Naive thymus-derived CD8-positive, alpha-beta T cell (primary cell): ENCODE measurements at regions not wholly inside any gene's neighbourhood (a gene's known extent, or its start where the extent isn't known, plus 50 kb on each side); places are given as distances from the start of the nearest gene placed in this dataset.

ENCODE experiments used
- ATAC-seq, 2 donors: fragments of 150-1000 bp; cut with Tn5 transposase in 1 of 2; sonication (Bioruptor Pico), chemical (Tn5 transposase) in 1 of 2; 1 replicate in 1 of 2; 2 replicates in 1 of 2; pipeline ENCODE4 v1.10.0; 2021; ENCODE audit warnings: mild to moderate bottlenecking in 2 of 2, moderate library complexity in 2 of 2
- POLR2A ChIA-PET: fragments of 350-600 bp; sonication (Branson Sonifier 250); formaldehyde crosslinking; loops from one replicate; lab custom pipeline; 2021; ENCODE audit warnings: antibody characterized with exemption; lab: Charles Lee
- DNase-seq, 10 donors: peaks; one replicate each; pipeline versions ENCODE4 v3.0.0 to v3.0.0-alpha.2; 2020 to 2022
- H3K27ac Mint-ChIP-seq, 10 donors: one replicate each; pipeline ENCODE4 v1.8.0; 2020 to 2022; ENCODE audit warnings: mild to moderate bottlenecking in 10 of 10, mixed read lengths in 10 of 10, moderate library complexity in 4 of 10, inconsistent platforms in 1 of 10
- H3K27me3 Mint-ChIP-seq, 5 donors: one replicate each; pipeline ENCODE4 v1.8.0; 2021 to 2022; ENCODE audit warnings: mixed read lengths in 5 of 5
- H3K36me3 Mint-ChIP-seq, 3 donors: one replicate each; pipeline ENCODE4 v1.8.0; 2020 to 2022; ENCODE audit warnings: mixed read lengths in 3 of 3, mild to moderate bottlenecking in 2 of 3, inconsistent platforms in 1 of 3
- H3K4me1 Mint-ChIP-seq, 4 donors: one replicate each; pipeline ENCODE4 v1.8.0; 2021 to 2022; ENCODE audit warnings: mixed read lengths in 4 of 4
- H3K4me3 Mint-ChIP-seq, 10 donors: one replicate each; pipeline ENCODE4 v1.8.0; 2020 to 2022; ENCODE audit warnings: mild to moderate bottlenecking in 10 of 10, mixed read lengths in 10 of 10, moderate library complexity in 6 of 10, inconsistent platforms in 1 of 10
- H3K9me3 Mint-ChIP-seq, 9 donors: one replicate each; pipeline ENCODE4 v1.8.0; 2020 to 2022; ENCODE audit warnings: mixed read lengths in 9 of 9, mild to moderate bottlenecking in 3 of 9, inconsistent platforms in 1 of 9, moderate library complexity in 1 of 9

DNA sequence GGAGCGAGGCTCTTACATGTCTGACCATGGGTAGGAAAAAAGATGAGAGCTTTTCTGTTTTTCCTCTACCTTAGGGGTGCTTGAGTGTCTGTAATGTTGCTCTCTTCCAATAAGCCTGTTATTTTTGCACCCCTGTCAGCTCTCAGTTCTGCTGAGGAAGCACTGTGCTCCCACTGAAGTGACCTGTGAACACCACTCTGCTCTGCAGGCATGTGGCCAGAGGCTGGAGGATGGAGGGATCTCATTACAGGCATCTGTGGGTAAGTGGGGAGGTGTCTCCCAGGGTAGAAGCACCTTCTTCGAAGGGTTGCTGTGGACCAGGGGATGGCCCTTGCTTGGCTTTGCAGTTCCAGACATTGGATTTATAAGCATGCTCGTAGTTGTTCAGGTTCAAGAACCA lies 56.8 kb upstream of the RBM15 start:
- ATAC-seq = no peak
- Mint-ChIP-seq H3K27ac (peak overlapping the region in 1 of 10 donors; percentile 9), H3K4me3 (no peak overlapping the region), H3K27me3 (peaks cover 0 to 7% (median 1%) of the 10 kb centered on the region in 5 donors), H3K4me1 (no peaks in the 10 kb centered on the region), H3K9me3 (no peaks in the 10 kb centered on the region), H3K36me3 (no peaks in the 10 kb centered on the region)
- no peak for DNase-seq
- POLR2A ChIA-PET = no interaction called here

DNA sequence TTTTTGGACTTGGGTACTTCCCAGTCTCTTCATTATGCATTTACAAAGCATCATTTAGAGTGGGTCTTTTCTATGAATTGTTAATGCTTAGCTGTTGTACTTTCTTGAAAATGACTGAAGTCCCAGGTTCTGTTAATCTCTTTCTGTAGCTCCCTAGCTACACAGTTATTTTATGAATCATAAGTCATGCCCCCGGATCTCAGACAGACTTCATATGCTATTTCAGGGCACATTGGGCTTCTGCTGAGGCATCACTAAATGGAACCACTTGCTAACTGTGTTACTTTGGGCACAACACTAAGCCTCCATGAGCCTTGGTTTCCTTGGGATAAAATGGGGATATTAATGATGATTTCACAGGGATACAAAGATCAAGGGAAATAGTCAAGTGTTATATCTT lies 55.5 kb upstream of the RBM15 start:
- no peak overlapping the region for H3K4me3 Mint-ChIP-seq
- H3K27me3 Mint-ChIP-seq = peaks cover 0 to 7% (median 0%) of the 10 kb centered on the region in 5 donors
- no peaks in the 10 kb centered on the region for H3K36me3 Mint-ChIP-seq
- no peaks in the 10 kb centered on the region for H3K4me1 Mint-ChIP-seq
- H3K27ac Mint-ChIP-seq = no peak overlapping the region
- H3K9me3 Mint-ChIP-seq = no peaks in the 10 kb centered on the region
- POLR2A ChIA-PET = no interaction called here
- DNase-seq = no peak
- no peak for ATAC-seq

DNA sequence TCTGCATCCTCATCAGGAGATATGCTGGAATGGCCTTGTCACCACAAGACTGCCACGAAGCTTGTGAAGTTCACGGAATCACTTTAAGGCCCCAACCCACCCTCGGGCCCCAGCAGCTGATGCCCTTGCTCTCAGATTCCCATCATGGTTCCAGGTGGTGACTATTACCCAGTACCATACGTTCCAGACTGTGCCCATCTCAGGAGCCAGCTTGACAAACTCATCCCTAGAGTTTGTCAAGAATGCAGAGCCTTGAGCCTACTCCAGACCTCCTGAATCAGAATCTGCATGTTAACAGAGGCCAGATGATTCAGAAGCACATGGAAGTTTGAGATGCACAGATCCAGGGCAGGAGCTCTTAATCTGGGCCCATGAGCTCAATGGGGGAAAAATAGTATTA lies 53.9 kb upstream of the RBM15 start:
- Mint-ChIP-seq H3K27me3 (no peaks in the 10 kb centered on the region), H3K4me1 (no peaks in the 10 kb centered on the region), H3K36me3 (no peaks in the 10 kb centered on the region), H3K9me3 (no peaks in the 10 kb centered on the region), H3K27ac (no peak overlapping the region), H3K4me3 (no peak overlapping the region)
- ATAC-seq (no peak), DNase-seq (no peak)
- POLR2A ChIA-PET = no interaction called here

DNA sequence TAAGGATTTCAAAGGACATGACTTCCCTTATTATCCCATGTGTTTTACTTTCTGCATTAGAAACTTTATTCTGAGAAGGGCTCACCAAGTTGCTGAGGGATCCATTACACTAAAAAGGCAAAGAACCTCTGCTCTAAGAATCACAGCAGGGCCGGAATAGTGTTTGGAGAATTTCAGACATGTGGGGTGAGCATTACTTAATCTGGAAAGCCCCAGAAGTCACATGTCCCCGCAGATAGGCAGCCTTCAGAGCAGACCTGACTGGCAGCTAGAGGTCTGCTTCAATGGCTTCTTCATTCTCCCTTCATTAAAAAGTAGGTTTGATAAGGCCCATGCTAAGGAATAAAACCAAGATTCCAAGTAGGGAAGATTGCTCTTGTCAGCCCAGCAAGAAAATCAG lies 52.6 kb upstream of the RBM15 start:
- POLR2A ChIA-PET = no interaction called here
- no peak for DNase-seq
- no peaks in the 10 kb centered on the region for H3K27me3 Mint-ChIP-seq
- no peaks in the 10 kb centered on the region for H3K36me3 Mint-ChIP-seq
- H3K4me1 Mint-ChIP-seq = no peaks in the 10 kb centered on the region
- no peak for ATAC-seq
- no peak overlapping the region for H3K27ac Mint-ChIP-seq
- no peak overlapping the region for H3K4me3 Mint-ChIP-seq
- H3K9me3 Mint-ChIP-seq = no peaks in the 10 kb centered on the region

DNA sequence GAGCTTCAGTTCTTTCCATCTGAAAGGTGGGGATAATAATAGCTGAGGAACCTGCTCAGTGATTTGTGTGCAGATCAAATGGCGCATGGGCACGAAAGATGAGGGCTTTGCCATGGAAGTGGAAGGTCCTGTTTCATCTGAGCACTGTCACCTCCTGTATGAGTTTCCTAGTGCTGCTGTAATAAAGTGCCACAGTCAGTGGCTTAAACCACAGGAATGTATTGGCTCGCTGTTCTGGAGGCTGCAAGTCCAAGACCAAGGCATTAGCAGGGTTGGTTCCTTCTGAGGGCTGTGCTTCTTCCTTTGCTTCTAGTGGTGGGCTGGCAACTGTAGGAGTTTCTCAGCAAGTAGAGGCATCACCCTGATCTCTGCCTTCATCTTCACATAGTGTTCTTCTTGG lies 51.1 kb upstream of the RBM15 start:
- no peak overlapping the region for H3K27ac Mint-ChIP-seq
- ATAC-seq (no peak), DNase-seq (no peak)
- no peaks in the 10 kb centered on the region for H3K9me3 Mint-ChIP-seq
- POLR2A ChIA-PET = no interaction called here
- H3K27me3 Mint-ChIP-seq = no peaks in the 10 kb centered on the region
- H3K36me3 Mint-ChIP-seq = no peaks in the 10 kb centered on the region
- H3K4me1 Mint-ChIP-seq = no peaks in the 10 kb centered on the region
- H3K4me3 Mint-ChIP-seq = no peak overlapping the region
